CD4-positive, alpha-beta T cell treated with Interleukin-6 at 100 ng/mL for 8 hours (primary cell): ENCODE measurements at regions not wholly inside any gene's neighbourhood (a gene's known extent, or its start where the extent isn't known, plus 50 kb on each side); places are given as distances from the start of the nearest gene placed in this dataset.
"Not testable (repeated sequence)": the region's sequence is repeated elsewhere in the genome, so short reads cannot be mapped to it uniquely, and the experiment has no call there.

Experiments used
- DNase-seq: peaks from one replicate; pipeline ENCODE4 v3.0.0-alpha.2; 2020; ENCODE audit warnings: mixed read lengths, low spot score

DNA sequence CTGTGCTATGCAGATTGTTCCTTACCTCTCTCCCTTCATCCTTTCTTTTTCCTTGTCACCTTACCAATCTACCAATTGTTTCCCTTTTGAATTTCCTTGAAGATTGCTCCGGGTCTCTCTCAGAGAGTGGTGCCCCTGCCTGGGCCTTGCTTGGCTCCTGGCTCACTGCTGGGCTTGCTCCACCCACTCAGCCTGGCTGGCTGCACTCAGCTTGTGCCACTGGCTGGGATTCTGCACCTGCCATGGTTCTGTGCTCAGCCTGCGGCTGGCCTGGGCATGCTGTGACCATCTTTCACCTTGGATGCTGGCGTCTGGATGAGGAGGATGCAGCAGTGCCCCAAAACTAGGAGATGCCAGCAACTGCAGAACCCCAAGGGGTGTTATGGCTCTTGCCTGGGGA, 463.9 kb upstream of the CXADR start:
- DNase-seq, result no peak

DNA sequence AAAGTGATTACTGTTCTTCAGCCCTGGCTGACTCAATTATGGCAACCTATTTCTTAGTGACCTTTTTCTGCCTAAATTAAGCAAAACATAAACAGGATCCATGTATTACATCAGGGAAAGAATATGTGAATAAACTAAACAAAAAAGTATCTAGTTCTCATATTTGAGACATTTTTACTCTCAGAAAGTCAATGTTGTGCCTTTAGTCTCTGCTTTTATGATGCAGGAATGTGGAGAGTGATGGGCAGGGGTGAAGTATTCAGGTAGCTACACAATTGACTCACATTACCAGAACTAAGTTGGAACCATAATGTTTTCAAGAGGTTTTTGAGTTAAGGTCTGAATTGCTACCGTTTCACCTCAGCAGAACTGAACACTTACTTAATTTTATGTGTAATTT, 462.7 kb upstream of the CXADR start:
- no peak for DNase-seq

DNA sequence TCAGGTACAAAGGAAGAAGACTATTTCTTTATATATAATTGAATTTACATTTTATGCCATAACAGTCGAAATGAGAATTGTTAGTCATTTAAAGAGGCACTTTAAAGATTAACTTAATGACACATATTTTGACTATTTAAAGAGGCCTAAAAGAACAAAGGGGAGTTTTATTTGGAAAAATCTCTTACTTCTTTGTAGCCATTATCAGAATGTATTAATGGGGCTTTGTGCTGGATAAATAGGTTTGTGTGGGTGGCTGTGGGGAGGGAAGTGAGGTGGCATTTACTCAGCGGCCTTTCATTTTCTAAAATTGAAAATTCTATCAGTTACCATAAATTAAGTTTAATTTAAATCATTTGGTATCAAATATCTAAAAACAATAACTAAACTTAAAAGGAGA, 462.2 kb upstream of the CXADR start:
- no peak for DNase-seq

DNA sequence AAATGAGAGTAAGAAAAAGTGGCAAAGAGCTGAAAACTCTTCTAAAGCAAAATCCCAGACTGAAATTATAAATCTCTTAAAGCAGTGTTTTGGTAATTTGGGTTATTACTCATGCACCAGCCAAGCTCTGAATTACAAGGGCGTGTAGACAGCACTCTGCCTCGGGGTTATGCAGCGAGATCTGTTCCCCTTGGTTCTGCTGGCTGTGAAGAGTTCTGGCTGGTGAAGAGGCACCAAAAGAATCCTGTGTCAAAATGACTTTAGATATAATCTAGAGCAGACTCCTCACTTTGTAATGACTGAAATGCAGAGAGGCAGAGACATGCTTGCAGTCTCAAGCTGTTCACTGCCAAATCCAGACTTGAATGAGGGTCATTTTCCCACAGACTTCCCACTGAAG, 461.8 kb upstream of the CXADR start:
- no peak for DNase-seq

DNA sequence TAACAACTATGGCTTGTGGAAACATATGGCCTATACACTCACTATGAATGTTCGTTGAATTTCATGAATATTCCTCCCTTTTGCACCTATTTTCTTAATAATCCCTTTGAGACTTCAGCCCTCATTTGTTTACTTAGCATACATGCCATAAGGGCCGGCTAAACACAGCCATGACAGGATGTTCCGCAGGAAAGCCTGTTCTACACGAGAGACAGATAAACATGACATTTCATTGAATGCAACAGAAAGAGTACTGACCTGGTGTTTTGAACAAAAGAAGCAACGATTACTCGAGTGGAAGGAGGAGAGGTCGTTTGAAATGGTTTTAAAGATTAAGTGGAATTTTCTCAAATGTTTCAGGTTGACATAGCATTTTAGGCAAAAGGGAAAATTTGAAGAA, 459.5 kb upstream of the CXADR start:
- no peak for DNase-seq

DNA sequence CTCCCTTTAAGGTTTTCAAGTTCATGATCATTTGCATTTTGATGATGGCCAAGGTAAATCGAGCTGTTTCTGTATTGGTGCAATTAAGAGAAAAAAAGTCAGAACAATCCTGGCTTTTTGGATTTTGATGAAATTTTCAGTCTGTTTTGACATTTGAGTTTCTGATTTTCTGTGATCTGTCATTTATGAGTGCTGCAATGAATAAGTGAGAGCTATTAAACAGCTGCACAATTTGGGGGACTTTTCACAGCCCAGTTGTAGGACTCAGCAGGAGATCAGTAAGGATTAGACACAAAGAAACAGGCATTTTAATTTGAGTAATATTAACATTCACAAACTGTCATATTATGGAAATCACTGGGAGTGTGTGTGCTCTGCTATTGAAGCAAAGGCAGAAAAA, 452.9 kb upstream of the CXADR start:
- no peak for DNase-seq

DNA sequence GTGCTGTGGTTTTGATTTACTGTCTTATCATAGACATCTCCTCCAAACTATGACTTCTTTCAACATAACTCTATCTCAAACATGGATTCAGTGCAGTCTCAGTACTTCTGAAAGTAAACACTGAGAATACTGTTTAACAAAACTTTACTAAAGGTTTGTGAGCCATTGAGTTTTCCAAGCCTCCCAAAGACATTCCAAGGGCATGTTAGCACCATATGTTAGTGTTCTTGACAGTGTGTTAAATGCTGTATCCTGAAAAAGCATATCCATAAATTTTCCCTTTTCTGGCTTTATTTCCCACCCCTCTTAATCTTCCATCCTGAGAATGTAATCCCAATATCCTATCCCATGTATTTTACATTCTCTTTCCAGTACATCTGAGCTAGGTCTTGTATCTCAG, 446.8 kb upstream of the CXADR start:
- no peak for DNase-seq

DNA sequence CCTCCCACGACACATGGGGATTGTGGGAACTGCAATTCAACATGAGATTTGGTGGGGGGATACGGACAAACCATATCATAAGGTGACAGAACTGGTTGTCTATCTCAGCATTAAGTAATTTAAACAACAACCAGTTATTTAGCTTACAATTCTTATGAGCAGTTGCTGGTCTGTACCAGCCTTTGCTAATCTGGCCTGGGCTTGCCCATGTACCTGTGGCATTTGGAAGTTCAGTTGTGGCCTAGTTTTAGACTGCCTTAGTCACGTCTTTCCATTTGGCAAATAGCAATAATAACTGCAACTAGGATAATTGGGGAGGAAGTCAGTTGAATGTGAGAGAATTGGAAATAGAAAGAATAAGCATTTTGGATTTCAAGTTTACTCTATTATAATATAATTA, 441.8 kb upstream of the CXADR start:
- no peak for DNase-seq

DNA sequence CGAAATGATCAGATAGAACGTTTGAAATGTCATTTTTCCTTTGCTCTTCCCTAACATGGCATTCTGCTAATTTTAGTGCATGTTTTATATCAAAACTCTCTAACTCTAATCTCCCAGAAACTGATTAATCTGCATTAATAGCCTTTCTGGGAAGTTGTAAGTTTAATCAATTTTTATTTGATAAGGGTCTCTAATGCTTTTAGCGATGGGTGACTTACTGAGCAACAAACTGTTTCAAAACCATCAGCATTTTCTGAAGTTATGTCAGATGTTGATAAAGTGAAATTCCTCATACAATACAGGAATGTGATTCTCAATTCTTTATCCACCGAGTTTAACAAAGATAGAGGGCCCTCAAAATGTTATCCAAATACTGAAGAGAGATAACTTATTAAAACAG, 431.6 kb upstream of the CXADR start:
- no peak for DNase-seq

DNA sequence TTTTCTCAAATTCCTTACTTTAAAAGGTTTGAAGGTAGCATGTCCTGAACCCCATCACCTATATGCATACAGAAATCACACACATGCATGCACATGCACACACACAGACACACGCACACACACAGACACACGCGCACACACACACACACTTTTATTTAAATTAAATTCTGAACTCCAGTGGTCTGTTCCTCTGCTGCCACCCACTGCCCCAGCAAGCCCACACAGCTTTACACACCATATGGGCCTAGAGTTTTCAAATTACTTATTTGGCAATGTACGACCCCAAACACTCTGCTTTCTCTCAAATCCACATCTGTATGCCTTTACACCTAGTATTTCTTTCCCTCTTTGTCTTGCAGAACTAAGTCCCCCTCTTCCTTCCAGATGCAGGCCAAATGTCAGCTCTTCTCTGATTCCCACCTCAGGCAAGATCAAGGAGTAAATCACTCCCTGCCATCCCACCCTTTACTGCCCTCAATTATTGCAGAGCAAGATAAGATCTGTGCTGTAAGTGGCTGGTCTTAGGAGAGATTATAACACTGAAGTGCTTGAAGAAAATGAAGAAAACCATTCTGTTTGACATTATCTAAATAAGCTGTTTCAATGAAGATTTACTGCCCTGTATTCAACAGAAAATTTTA, 429.9 kb upstream of the CXADR start:
- no peak for DNase-seq

DNA sequence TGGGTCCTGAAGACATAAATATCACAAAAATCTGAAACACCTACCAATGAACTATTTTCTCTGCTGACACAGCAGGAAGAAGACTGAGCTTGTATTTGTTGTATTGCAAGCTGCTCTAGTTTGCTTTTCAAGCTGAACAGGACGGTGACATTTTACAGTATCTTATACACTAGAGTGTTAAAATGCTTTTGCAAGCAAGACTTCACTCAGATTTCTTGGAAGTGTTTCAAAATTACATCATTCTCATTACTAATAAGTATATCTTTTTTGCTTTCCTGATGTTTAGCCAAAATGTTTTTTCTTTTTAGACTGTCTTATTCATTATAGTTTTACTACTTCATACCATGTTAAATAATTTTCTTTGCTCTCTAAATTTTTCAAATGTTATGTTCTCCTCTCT, 427.1 kb upstream of the CXADR start:
- no peak for DNase-seq

DNA sequence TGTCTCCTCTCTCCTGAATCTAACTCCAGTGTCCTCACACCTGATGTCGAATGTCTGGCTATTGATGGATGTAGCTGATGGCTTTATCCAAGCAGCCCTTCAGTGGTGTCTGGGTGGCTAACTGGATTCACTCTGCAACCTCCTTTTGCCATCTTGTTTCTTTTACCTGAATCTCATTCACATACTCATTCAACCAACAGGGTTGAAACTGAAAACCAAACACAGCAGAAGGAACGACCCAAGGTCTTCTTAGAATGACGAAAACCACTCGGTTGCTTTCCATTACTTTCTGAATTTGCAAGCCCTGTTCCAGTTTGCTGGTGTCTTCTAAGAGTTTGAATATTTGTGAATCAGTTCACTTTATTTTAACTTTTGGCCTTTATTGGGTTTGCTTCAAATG, 424.3 kb upstream of the CXADR start:
- DNase-seq, result no peak

DNA sequence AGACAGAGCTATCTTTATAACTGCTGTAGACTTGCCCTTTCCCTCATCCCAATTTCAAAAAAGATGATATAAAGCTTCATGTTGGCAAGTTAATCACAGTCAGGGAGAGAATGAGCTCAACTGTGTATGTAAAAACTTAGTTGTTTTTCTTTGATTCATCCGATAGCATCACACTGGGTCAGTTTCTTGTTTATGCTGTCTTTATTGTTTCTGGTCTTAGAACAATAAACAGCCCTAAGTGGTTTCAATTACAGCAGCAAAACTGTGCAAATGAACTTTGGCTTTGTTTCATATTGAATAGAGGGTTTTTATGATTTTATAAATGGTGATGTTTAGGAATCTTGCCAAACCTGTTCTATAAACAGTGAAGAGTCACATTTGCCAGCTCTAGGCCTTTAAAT, 423.8 kb upstream of the CXADR start:
- no peak for DNase-seq

DNA sequence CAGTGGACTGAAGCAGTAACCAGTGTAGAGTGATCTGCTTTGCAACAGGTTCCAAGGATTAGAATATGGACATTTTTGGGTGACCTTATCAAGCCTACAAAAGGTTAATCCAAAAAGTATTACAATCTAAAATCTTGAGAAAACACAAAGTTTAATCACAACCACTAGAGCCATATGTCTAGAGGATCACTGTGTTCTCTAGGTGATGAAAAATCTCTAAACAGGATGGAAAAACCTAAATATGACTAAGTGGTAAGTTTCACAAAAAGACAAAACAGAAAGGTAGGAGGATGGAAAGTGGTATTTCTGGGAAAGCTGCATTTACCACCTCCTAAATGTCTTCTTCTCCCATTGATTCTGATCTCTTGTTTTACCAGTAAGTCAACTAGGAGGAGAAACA, 411.1 kb upstream of the CXADR start:
- DNase-seq, result no peak

DNA sequence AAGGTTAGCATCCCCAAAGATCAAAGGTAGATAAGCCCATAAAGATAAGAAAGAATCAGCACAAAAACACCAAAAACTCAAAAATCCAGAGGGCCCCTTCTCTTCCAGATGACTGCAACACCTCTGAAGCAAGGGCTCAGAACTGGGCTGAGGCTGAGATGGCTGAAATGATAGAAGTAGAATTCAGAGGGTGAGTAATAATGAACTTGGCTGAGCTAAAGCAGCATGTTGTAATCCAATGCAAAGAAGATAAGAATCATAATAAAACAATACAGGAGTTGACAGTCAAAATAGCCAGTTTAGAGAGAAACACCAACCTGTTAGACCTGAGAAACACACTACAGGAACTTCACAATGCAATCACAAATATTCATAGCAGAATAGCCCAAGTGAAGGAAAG, 406.9 kb upstream of the CXADR start:
- no peak for DNase-seq

DNA sequence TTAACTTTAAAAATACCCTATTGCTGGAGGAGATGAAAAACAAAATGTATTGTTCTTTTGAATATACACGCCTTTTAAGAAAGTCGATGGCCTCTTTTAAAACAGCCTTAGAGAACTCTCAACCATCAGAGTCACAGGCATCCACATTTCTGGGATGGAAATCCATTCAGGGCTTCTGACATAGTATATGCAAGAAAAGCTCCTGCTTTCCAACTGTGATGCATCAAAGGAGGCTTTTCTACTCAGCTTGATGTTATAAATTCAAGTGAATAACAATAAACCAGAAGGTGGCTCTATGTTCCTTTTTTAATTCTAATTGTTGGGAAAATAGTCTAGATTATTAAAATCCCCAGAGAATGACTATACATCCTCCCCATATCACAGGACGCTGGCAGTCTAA, 398.8 kb upstream of the CXADR start:
- no peak for DNase-seq

DNA sequence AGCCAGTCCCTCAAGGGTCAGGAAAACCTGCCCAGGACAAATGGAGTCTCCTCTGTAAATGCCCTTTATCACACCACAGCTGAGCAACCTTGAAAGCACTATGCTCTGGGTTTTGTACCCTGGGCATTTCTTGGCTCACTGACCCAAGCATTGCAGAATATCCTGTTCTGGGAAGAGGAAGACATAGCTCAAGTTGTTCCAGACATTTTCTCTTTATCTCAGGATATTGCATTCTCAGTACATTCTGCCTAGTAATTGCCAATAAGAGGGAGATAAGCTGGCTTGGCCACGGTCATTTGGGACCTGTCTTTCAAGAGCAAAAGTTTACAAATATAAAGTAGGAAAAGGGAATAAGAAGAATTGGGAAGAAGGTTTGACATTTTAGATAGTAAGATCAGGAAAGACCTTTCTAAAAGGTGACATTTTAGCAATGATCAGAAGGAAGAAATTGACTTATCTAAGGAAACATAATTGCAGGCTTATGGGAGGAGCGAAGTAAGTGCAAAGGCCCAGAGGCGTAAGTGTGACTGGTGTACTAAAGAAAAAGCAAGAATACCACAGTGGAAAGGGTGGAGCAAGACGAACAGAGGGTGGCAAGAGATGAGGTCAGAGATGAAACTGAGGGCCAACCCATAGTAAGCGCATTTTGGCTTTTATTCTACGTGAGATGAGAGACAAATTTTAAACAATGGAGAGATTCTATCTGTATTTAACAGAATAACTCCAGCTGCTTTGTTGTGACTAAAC, 394.0 kb upstream of the CXADR start:
- DNase-seq, result no peak

DNA sequence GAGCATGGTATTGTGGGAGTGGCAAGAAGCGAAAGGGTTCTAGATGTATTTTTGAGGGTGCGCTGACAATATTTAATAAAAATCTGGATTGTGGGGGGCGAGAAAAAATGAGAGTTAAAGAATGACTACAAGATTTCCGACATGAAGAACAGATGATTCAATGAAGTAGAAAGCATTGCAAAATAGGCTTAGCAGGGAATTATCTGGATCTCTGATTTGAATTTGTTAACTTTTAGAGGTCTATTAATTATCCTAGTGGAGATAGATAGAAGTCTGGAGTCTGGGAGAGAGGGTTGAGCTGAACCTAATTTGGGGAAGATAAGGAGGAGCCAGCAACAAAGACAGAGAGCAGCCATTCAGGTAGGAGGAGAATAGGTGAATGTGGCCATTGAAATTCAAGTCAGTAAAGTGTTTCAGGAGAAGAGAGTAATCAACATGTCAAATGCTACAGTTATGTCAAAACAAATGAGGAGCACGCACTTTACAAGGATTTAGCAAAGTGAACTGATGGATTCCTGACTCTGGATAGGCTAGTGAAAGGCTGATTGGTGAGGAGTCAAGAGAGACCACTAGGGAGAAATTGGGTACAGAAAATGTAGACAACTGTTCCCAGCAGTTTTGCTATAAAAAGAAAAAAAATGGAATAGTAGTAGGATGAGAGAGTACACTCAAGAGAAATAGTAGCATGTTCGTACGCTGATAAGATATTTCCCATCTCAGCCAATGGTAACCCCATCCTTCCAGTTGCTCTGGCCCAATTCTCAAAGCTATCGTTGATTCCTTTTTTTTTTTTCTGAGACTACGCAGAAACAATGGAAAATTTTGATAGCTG, 393.2 kb upstream of the CXADR start:
- DNase-seq, result no peak

DNA sequence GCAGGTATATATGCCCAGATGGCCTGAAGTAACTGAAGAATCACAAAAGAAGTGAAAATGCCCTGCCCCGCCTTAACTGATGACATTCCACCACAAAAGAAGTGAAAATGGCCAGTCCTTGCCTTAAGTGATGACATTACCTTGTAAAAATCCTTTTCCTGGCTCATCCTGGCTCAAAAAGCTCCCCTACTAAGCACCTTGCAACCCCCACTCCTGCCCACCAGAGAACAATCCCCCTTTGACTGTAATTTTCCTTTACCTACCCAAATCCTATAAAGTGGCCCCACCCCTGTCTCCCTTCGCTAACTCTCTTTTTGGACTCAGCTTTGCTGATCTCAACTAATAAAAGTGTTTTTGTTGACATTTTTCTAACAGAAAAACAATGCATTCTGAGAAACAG, 385.4 kb upstream of the CXADR start:
- DNase-seq, result not testable (repeated sequence)

DNA sequence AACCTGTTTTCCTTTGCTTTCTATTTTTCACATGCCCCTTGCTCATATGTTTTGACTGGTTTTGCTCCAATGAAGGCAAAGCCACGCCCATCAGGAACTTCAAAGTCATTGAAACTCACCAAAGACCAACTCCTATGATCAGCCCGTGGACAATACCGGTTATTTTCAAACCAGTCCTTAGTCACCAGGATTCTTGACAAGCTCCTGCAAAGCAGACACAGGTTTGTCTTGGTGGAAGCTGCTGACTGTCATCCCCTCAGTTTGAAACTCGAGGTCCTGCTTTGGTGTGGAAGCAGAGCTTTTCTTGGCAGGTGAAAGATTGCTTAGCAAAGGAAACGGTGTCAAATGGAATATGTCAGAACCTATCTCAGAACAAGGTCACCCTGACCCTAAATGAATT, 384.7 kb upstream of the CXADR start:
- DNase-seq, result no peak

DNA sequence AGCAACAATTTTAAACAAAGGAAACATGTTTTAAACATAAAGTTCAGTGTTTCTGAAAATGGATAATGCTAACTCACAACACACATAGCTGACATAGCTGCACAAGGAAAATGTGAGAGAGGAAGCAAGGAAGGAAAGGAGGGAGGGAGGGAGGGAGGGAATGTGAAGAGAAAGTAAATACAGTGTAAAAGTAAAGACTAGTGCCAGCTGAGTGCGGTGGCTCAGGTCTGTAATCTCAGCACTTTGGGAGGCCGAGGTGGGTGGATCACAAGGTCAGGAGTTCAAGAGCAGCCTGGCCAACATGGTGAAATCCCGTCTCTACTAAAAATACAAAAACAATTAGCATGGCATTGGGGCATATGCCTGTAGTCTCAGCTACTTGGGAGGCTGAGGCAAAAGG, 373.7 kb upstream of the CXADR start:
- DNase-seq, result not testable (repeated sequence)

DNA sequence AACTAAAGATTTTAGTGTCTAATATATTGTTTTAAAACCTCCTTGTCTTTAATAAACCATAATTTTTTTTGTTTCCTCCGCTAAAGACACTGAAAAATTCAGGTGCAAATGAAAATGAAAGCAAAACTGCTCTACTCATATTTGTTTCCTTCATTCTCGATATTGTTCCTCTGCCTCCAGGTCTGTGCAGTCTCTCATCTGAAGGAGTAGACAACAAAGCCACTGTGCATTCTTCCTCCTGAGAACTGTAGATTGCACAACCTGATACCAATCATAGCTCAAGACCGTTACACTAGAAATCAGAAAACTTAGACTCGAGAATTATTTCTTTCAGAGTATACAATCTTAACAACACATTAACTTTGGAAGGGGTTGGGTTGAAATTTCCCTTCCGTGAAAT, 373.1 kb upstream of the CXADR start:
- no peak for DNase-seq

DNA sequence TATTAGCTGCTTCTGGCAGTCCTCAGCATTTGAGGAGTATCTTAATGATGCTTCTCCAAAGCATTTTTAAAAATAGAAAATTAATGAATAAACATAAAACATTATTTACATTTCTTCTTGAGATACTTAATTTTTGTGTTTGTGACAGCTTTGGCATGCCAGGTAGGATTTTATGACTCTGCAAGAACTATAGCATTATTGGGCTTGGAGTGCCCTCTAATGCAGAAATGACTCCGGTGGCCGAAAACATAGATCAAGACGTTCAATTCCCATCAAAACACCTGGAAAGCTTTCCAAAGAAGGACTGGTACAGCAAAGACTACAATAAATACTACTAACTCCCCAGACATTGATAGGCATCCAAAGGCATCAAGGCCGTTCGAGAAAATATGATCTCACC, 366.4 kb upstream of the CXADR start:
- no peak for DNase-seq
